Nephron progenitor cell (in vitro differentiated cells): ENCODE measurements at regions not wholly inside any gene's neighbourhood (a gene's known extent, or its start where the extent isn't known, plus 50 kb on each side); places are given as distances from the start of the nearest gene placed in this dataset.

Experiments
- DNase-seq: peaks from one replicate; pipeline ENCODE4 v3.0.0; 2021
- H3K27ac Mint-ChIP-seq: 2 replicates; pipeline ENCODE4 v1.8.0; 2021; ENCODE audit warnings: mild to moderate bottlenecking, moderate library complexity, mixed read lengths
- H3K27me3 Mint-ChIP-seq: 2 replicates; pipeline ENCODE4 v1.8.0; 2021; ENCODE audit warnings: mild to moderate bottlenecking, low read depth, mixed read lengths; ENCODE audit not compliant: poor library complexity
- H3K36me3 Mint-ChIP-seq: 2 replicates; pipeline ENCODE4 v1.8.0; 2021; ENCODE audit warnings: low read depth, mixed read lengths
- H3K4me1 Mint-ChIP-seq: 2 replicates; pipeline ENCODE4 v1.8.0; 2021; ENCODE audit warnings: mixed read lengths
- H3K4me3 Mint-ChIP-seq: 2 replicates; pipeline ENCODE4 v1.8.0; 2021; ENCODE audit warnings: mild to moderate bottlenecking, moderate library complexity, mixed read lengths
- H3K9me3 Mint-ChIP-seq: 2 replicates; pipeline ENCODE4 v1.8.0; 2021; ENCODE audit warnings: mild to moderate bottlenecking, moderate library complexity, mixed read lengths
- TF ChIP-seq, protein P1 (sequence below): fragments of 200-600 bp; sonication (generic); IDR thresholded peaks from 2 replicates; pipeline ENCODE4 v1.5.0; 2021; ENCODE audit warnings: antibody characterized with exemption

DNA sequence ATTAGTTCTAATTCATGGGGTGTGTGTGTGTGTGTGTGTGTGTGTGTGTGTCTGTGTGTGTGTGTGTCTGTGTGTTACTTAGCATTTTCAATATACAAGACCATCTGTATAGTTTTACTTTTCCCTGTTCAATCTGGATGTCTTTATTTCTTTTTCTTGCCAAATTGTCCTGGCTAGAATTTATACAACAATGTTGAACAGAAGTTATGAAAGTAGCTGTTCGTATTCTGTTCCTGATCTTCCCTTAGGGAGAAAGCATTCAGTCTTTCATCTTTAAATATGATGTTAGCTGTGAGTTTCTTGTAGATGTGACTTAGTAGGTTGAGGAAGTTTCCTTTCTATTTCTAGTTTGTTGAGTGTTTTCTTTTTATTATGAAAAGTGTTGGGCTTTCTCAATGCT, 101.0 kb upstream of the ADRA1D start:
- H3K27ac Mint-ChIP-seq: no peak overlapping the region
- peaks cover 5% of the 10 kb centered on the region for H3K36me3 Mint-ChIP-seq
- H3K9me3 Mint-ChIP-seq: peaks cover 19% of the 10 kb centered on the region
- TF ChIP-seq, protein P1, sequence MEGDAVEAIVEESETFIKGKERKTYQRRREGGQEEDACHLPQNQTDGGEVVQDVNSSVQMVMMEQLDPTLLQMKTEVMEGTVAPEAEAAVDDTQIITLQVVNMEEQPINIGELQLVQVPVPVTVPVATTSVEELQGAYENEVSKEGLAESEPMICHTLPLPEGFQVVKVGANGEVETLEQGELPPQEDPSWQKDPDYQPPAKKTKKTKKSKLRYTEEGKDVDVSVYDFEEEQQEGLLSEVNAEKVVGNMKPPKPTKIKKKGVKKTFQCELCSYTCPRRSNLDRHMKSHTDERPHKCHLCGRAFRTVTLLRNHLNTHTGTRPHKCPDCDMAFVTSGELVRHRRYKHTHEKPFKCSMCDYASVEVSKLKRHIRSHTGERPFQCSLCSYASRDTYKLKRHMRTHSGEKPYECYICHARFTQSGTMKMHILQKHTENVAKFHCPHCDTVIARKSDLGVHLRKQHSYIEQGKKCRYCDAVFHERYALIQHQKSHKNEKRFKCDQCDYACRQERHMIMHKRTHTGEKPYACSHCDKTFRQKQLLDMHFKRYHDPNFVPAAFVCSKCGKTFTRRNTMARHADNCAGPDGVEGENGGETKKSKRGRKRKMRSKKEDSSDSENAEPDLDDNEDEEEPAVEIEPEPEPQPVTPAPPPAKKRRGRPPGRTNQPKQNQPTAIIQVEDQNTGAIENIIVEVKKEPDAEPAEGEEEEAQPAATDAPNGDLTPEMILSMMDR: no peak
- H3K4me1 Mint-ChIP-seq: no peaks in the 10 kb centered on the region
- no peak overlapping the region for H3K4me3 Mint-ChIP-seq
- DNase-seq: no peak
- peaks cover 11% of the 10 kb centered on the region for H3K27me3 Mint-ChIP-seq

DNA sequence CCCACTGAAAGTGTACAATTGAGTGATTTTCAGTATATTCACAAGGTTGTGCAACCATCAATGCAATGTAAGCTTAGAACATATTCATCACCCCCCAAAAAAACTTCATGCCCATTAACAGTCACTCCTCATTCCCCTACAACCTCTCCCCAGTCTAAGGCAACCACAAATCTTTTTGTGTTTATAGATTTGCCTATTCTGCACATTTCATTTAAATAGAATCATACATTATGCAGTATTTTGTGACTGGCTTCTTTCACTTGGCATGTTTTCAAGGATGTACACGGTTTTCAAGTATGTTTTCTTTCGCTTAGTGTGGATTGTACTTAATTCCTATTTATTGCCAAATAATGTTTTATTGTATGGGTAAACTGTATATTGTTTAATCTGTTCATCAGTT, 95.6 kb upstream of the ADRA1D start:
- TF ChIP-seq, protein P1: no peak
- Mint-ChIP-seq H3K4me1 (peaks cover 14% of the 10 kb centered on the region), H3K9me3 (no peaks in the 10 kb centered on the region), H3K36me3 (no peaks in the 10 kb centered on the region), H3K27ac (no peak overlapping the region), H3K4me3 (no peak overlapping the region), H3K27me3 (peaks cover 5% of the 10 kb centered on the region)
- DNase-seq: no peak

DNA sequence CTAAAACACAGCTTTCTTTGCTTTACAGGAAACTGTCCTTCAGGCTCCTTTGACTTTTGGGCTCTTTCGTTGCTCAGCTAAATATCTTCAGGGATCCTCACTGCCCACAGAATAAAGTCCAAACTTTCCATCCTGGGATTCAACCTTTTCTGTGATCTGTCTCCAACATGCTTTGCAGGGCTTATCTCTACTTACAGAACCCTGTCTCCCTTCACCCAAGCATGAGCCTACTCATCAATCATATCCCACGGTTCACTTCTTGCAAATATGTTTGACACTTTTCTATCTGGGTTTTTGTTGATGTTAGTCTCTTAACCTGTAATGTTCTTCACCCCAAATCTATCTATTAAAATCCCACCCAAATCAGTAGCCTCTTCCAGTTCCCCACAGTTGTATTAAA, 93.5 kb upstream of the ADRA1D start:
- peak overlapping the region; percentile 5 for H3K27ac Mint-ChIP-seq
- no peaks in the 10 kb centered on the region for H3K9me3 Mint-ChIP-seq
- no peak overlapping the region for H3K4me3 Mint-ChIP-seq
- H3K36me3 Mint-ChIP-seq: no peaks in the 10 kb centered on the region
- peaks cover 14% of the 10 kb centered on the region for H3K4me1 Mint-ChIP-seq
- no peak for DNase-seq
- peaks cover 5% of the 10 kb centered on the region for H3K27me3 Mint-ChIP-seq
- TF ChIP-seq, protein P1: no peak

DNA sequence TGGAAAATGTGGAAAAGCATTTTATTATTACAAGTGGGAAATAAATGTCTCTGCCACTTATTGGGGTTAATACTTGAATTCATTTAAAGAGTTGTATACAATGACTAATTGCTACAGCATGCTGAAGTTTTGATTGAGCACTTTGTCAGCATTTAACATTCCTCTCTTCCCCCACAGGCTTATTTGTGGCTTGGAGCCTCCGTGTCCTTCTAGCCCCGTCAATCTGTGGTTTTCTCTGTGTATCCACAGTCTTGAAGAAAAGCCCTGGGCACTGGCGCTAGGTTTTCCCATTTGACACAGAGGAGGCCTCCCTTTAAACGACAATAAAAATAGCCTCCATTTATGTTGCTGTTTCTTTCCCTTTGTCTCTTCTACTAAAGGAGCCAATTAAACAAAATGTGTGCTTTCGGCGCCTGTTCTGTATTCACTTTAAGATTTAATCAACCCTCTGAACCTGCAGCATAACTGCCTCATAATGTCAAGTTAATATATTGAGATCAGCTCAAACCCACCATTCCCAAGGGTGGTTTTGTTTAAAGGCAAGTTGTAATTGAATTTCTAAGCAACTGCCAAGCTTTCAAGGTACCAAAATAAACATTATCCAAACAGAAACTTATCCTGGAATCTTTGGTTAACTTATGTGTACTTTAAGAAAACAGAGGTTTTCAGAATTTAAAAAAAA, 92.9 kb upstream of the ADRA1D start:
- TF ChIP-seq, protein P1: no peak
- DNase-seq: no peak
- H3K27ac Mint-ChIP-seq: no peak overlapping the region
- H3K36me3 Mint-ChIP-seq: no peaks in the 10 kb centered on the region
- H3K9me3 Mint-ChIP-seq: no peaks in the 10 kb centered on the region
- H3K4me1 Mint-ChIP-seq: peaks cover 14% of the 10 kb centered on the region
- peaks cover 5% of the 10 kb centered on the region for H3K27me3 Mint-ChIP-seq
- H3K4me3 Mint-ChIP-seq: no peak overlapping the region

DNA sequence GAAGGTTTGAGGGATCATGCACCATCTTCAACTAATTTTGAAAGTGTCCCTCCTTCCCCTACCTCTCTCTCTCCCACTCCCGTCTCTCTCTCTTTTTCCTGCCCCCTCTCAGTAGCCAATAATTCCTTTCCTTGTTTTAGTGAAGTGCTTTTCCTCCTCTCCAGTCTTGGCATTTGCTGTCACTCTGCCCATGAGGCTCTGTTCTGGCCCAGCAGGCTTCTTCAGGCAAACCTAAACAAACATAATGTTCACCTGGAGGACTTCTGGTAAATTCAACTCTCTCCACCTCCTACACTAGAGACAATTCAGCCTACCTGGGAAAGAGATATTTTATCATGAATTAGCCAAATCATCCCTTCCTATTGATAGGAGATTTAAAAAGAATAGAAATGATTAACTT, 86.6 kb upstream of the ADRA1D start:
- no peaks in the 10 kb centered on the region for H3K9me3 Mint-ChIP-seq
- H3K4me3 Mint-ChIP-seq: no peak overlapping the region
- H3K36me3 Mint-ChIP-seq: no peaks in the 10 kb centered on the region
- H3K27me3 Mint-ChIP-seq: peaks cover 5% of the 10 kb centered on the region
- TF ChIP-seq, protein P1: no peak
- no peak overlapping the region for H3K27ac Mint-ChIP-seq
- no peak for DNase-seq
- H3K4me1 Mint-ChIP-seq: no peaks in the 10 kb centered on the region
